PFSK-1 (cell line): ENCODE measurements at regions not wholly inside any gene's neighbourhood (a gene's known extent, or its start where the extent isn't known, plus 50 kb on each side); places are given as distances from the start of the nearest gene placed in this dataset.

Experiments used
- FOXP2 ChIP-seq: optimal IDR thresholded peaks from 2 replicates; pipeline ENCODE3; 2011; ENCODE audit warnings: borderline replicate concordance, control low read depth, inconsistent platforms; ENCODE audit not compliant: insufficient read depth; ENCODE audit errors: extremely low read length, extremely low read depth
- POLR2AphosphoS5 ChIP-seq: IDR thresholded peaks from 2 replicates; pipeline ENCODE4 v1.6.1; 2012; ENCODE audit warnings: low read depth, mild to moderate bottlenecking, control low read depth, low read length, moderate library complexity
- REST ChIP-seq, 2 experiments: IDR thresholded peaks; 2 replicates each; pipeline versions ENCODE4 v1.6.1 to v1.8.0; 2011 to 2012; ENCODE audit warnings: low read depth in 2 of 2, low read length in 2 of 2, control low read depth in 1 of 2, inconsistent platforms in 1 of 2, mild to moderate bottlenecking in 1 of 2, moderate library complexity in 1 of 2; ENCODE audit not compliant: insufficient read depth in 1 of 2
- SIN3A ChIP-seq: IDR thresholded peaks from 2 replicates; pipeline ENCODE4 v1.6.1; 2012; ENCODE audit warnings: mild to moderate bottlenecking, low read length, moderate library complexity, borderline replicate concordance; ENCODE audit not compliant: insufficient read depth
- TAF1 ChIP-seq: IDR thresholded peaks from 2 replicates; pipeline ENCODE4 v1.6.1; 2012; ENCODE audit warnings: low read length, control low read depth, borderline replicate concordance; ENCODE audit not compliant: insufficient read depth

- TF ChIP-seq FOXP2 (no peak), SIN3A (no peak), TAF1 (no peak), POLR2AphosphoS5 (no peak), REST (IDR thresholded peaks at IDR 0.05; ENCODE audit: insufficient read depth in 1 of 2, low read depth in 2 of 2, low read length in 2 of 2) (no peak)
Observed at GRCh38 chr7:118436663-118437062, 212.2 kb downstream of the ANKRD7 start.

DNA sequence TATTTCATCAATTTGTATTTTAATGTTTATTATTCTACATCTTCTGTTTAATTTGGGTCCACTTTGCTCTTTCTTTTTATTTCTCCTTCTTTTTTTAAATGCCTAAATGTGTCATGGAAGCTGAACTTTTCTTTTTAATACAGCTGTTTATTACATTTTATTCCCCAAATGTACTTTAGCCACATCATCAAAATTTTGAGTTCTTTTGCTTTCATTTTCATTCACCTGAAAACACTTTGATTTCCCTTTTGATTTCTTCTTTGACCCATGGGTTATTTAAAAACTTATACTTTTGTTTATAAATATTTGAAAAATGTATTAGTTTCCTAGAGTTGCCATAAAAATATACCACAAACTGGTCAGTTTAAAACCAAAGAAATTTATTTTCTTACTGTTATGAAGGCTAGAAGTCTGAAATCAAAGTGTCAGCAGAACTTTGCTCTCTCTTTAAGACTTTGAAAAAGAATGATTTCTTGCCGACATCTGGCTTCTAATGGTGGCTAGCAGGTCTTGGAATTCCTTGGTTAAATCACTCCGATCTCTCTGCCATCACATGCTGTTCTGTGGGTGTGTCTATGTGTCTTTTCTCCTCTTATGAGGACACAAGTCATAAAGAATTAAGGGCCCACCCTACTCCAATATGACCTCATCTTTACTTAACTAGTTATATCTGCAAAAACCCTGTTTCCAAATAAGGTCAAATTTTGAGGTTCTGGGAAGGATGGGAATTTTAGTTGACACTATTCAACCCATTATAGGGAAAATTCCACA is 225.5 kb downstream of the ANKRD7 start:
- TF ChIP-seq POLR2AphosphoS5 (no peak), TAF1 (no peak), SIN3A (no peak), FOXP2 (no peak), REST (IDR thresholded peaks at IDR 0.05; ENCODE audit: insufficient read depth in 1 of 2, low read depth in 2 of 2, low read length in 2 of 2) (no peak)

DNA sequence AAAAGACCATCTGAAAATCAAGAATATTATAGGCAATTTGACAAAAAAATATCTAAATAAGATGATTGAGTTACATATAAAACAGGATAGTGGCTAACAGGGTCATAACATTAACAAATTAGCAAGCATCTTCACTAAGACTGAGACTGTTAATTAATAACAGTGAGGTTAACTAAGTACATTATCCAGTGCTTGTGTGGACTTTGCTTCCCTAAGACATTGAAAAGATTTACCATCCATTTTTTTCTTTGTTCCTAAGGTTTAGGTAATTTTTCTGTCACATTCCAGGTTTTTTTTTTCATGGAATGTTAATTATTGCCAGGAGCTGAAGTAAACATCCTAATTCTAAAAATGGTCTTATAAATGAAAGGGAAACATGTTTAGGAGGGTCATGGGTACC is 227.6 kb downstream of the ANKRD7 start:
- TF ChIP-seq REST (IDR thresholded peaks at IDR 0.05; ENCODE audit: insufficient read depth in 1 of 2, low read depth in 2 of 2, low read length in 2 of 2) (no peak), TAF1 (no peak), POLR2AphosphoS5 (no peak), SIN3A (no peak), FOXP2 (no peak)

DNA sequence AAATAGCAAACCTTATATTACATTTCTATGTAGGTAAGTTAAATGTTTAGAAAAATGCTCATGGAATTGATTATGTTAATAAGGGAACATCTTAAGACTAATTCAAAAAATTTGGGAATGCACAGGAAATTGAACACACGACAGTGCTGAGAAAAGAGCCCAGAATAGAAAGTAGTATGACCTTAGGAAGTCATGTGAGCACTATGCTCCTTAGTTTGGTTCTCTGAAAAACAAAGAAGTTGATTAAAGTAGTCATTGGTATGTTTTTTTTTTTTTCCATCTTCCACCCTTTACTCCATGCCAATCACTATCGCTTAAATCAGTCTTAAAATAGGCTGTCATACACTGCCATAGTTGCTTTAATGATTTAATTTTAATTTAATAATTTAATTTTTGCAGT is 242.9 kb downstream of the ANKRD7 start:
- no peak for TF ChIP-seq TAF1
- TF ChIP-seq FOXP2 = no peak
- no peak for TF ChIP-seq SIN3A
- no peak for TF ChIP-seq POLR2AphosphoS5
- TF ChIP-seq REST (IDR thresholded peaks at IDR 0.05; ENCODE audit: insufficient read depth in 1 of 2, low read depth in 2 of 2, low read length in 2 of 2) = no peak

DNA sequence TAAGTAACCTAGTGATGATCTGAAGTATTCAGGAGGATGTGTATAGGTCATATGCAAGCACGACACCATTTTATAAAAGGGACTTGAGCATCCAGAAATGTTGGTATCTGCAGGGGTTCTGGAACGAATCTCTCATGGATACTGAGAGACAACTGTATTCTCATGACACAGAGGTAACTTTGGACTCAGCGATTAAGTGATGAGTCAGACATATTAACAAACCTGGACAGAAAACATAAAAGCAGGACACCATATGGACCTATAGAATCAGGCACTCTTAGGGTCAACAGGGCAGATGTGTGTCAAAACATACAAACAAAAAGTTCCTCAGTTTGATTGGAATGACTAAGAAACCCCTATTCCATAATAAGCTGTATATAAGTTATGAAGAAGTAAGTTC is 248.1 kb downstream of the ANKRD7 start:
- TF ChIP-seq FOXP2 = no peak
- no peak for TF ChIP-seq POLR2AphosphoS5
- TF ChIP-seq SIN3A = no peak
- no peak for TF ChIP-seq REST (IDR thresholded peaks at IDR 0.05; ENCODE audit: insufficient read depth in 1 of 2, low read depth in 2 of 2, low read length in 2 of 2)
- no peak for TF ChIP-seq TAF1
